Epithelial cell of proximal tubule (primary cell): ENCODE measurements at regions not wholly inside any gene's neighbourhood (a gene's known extent, or its start where the extent isn't known, plus 50 kb on each side); places are given as distances from the start of the nearest gene placed in this dataset.

ENCODE experiments used
- DNase-seq: peaks from one replicate; pipeline ENCODE4 v3.0.0-alpha.2; 2011; ENCODE audit warnings: low read depth
- H3K4me3 ChIP-seq: 2 replicates; pipeline ENCODE4 v1.5.1; 2011; ENCODE audit warnings: low read depth, mild to moderate bottlenecking, low read length
- TF ChIP-seq, protein P1 (sequence below): conservative IDR thresholded peaks from 2 replicates; pipeline ENCODE4 v1.5.1; 2012; ENCODE audit warnings: low read depth, mild to moderate bottlenecking, low read length

DNA sequence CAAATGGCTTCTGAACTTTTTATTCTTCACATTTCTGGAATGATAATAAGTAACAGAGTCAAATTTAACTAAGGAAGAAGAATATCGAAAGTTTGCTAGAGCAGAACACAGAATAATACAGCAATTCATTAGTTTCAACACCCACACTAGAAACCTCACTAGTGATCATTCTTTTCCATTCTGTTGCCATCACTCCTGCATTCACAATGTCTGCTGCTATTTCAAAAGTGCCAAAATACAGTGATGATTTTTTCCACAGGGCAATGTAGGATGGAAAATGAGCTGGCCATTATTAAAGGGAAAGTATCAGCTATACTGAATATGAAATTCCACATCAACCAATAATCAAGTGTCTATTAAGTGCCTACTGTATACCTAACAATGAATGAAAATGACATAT lies 186.7 kb downstream of the USP46 start:
- no peak for DNase-seq
- TF ChIP-seq, protein P1, sequence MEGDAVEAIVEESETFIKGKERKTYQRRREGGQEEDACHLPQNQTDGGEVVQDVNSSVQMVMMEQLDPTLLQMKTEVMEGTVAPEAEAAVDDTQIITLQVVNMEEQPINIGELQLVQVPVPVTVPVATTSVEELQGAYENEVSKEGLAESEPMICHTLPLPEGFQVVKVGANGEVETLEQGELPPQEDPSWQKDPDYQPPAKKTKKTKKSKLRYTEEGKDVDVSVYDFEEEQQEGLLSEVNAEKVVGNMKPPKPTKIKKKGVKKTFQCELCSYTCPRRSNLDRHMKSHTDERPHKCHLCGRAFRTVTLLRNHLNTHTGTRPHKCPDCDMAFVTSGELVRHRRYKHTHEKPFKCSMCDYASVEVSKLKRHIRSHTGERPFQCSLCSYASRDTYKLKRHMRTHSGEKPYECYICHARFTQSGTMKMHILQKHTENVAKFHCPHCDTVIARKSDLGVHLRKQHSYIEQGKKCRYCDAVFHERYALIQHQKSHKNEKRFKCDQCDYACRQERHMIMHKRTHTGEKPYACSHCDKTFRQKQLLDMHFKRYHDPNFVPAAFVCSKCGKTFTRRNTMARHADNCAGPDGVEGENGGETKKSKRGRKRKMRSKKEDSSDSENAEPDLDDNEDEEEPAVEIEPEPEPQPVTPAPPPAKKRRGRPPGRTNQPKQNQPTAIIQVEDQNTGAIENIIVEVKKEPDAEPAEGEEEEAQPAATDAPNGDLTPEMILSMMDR, result no peak
- H3K4me3 ChIP-seq, result no peak overlapping the region

DNA sequence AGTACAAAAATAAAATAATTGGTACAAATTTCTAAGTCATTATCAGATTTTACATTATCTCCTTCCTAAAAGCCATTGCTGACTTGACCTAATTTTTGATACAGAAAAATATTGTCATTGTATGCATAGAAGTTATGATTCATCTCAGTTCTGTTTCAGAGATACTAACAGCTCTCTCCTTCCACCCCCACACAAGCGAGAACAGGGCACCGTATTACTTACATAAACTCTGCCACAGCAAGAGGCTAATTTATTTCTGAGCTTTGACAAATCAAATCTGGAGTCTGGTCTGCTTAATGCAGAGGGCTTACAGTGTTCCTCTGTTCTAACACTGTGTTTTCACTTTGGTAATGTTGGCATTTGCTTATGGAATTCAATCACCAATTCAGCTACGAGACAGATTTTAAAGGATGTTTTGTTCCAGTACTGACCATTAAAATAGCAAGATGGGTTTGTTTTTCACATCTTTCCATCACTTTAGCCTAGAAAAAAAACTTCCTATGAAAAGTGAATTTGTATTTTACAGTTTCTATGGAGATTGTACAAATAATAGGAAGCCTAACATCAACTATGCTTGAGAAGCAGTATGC lies 181.8 kb downstream of the USP46 start:
- no peak for DNase-seq
- TF ChIP-seq, protein P1, result no peak
- H3K4me3 ChIP-seq, result no peak overlapping the region

DNA sequence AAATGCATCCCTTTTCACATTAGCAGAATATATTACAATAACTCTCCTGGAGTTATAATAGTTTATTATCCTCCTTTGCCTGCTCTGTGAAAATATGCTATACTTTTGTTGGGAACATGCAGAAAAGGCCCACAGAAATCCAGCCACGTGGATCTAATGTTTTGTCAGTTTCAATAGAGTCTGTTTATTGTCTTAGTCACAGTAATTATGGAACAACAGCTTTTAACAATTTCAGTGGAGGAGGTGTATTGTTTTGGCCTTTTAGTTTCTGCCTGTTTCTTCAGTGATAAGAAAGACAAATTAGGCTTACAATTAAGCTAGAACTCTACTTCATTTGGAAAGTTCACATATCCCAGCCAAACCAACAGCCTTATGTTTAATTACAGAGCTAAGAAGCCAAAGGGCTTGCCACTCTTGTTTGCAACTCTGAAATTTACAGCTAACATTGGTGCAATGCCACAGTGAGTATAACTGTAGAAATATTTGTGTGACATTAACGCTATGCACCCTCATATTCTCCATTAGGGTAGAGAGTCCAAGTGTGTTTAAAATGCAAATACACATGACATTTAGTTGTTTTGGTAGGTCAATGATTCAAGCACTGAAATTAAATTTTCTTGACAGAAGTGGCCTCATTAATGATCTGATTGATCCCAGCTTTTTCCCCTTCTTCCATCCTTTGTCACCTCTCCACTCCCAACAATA lies 175.8 kb downstream of the USP46 start:
- H3K4me3 ChIP-seq, result no peak overlapping the region
- TF ChIP-seq, protein P1, result no peak
- DNase-seq, result no peak

DNA sequence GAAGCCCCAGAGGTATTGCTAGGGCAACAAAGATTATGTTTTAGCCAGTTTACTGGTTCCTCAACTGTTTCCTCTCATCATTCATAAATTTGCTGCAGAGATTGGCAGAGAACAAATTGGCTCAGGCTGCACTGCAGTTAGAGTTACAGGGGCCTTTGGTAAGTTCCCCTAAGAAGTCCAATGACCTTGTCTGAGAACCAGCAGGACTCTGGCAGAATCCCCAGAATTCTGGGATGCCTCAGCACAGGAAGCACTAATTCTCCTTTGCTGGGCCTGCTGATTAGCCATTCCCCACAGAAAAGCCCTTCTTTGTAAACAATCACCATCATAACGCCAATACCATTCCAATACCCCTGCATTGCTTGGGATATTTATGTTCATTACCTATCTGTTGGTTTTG lies 151.3 kb downstream of the USP46 start:
- DNase-seq, result no peak
- H3K4me3 ChIP-seq, result no peak overlapping the region
- TF ChIP-seq, protein P1, result no peak

DNA sequence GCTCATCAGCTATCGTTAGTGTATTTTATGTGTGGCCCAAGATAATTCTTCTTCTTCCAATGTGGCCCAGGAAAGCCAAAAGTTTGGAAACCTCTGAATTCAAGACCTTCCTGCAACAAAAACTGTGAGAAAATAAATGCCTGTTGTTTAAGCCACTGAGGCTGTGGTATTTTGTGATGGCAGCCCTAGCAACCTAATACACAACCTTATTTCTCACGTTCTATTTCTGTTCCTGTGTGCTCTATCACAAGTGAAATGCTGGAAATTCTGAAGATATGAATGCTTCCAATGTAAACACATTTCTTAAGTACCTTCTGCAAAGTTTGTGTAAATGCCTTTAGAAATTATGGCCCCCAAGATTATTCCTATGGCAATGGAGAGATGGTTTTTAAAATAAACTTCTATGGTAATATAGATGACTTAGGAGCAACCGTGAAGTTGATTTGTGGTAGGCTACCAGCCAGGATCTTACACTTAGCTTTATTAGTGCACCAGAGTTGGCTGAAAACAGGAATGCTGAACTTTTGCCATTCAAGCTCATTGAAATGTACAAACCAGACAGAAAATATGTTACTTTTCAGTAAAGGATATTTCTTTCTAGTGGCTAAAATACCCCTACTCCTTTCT lies 148.0 kb downstream of the USP46 start:
- no peak for DNase-seq
- H3K4me3 ChIP-seq, result no peak overlapping the region
- TF ChIP-seq, protein P1, result no peak

DNA sequence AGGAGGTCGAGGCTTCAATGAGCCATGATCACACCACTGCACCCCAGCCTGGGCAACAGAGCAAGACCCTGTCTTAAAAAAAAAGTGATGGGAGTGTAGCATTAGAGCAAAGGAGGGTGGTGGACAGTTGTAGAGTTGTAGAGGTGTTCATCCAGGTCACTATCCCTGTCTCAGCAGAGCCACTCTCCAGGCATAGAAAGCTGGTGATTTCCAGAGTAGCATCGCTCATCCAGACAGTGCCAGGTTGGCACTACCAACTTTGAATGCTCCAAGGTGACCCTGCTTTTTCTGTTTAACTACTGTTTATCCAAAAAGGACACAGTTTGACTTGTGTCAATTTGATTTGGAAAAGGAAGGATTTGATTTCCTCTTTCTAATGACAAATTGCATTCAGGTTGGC lies 147.3 kb downstream of the USP46 start:
- H3K4me3 ChIP-seq, result no peak overlapping the region
- TF ChIP-seq, protein P1, result no peak
- DNase-seq, result no peak
